Cardiac muscle cell (in vitro differentiated cells and primary cell): ENCODE measurements at regions not wholly inside any gene's neighbourhood (a gene's known extent, or its start where the extent isn't known, plus 50 kb on each side); places are given as distances from the start of the nearest gene placed in this dataset.

Source experiments
- DNase-seq, 2 donors: peaks; one replicate each; pipeline versions ENCODE4 v3.0.0 to v3.0.0-alpha.2; 2010 to 2017; ENCODE audit warnings: low read depth in 1 of 2, low spot score in 1 of 2
- H3K27ac ChIP-seq: fragments of 200-600 bp; sonication (generic); 2 replicates; pipeline ENCODE4 v1.5.1; 2016
- H3K27me3 ChIP-seq: fragments of 200-600 bp; sonication (generic); 2 replicates; pipeline ENCODE4 v1.6.0; 2016; ENCODE audit warnings: control low read depth
- H3K36me3 ChIP-seq: fragments of 200-600 bp; sonication (generic); 2 replicates; pipeline ENCODE4 v1.5.1; 2016; ENCODE audit warnings: control low read depth
- H3K4me1 ChIP-seq: fragments of 200-600 bp; sonication (generic); 2 replicates; pipeline ENCODE4 v1.8.1; 2017; ENCODE audit warnings: low read depth, mild to moderate bottlenecking, mixed run types
- H3K4me3 ChIP-seq: fragments of 200-600 bp; sonication (generic); 2 replicates; pipeline ENCODE4 v1.5.1; 2016; ENCODE audit warnings: mild to moderate bottlenecking
- H3K9me3 ChIP-seq: fragments of 200-600 bp; sonication (generic); 2 replicates; pipeline ENCODE4 v1.5.1; 2017; ENCODE audit warnings: low read depth, mild to moderate bottlenecking, control low read depth
- TF ChIP-seq, protein P1 (sequence below): IDR thresholded peaks from 2 replicates; pipeline ENCODE4 v1.5.1; 2012; ENCODE audit warnings: low read depth, mild to moderate bottlenecking, low read length

DNA sequence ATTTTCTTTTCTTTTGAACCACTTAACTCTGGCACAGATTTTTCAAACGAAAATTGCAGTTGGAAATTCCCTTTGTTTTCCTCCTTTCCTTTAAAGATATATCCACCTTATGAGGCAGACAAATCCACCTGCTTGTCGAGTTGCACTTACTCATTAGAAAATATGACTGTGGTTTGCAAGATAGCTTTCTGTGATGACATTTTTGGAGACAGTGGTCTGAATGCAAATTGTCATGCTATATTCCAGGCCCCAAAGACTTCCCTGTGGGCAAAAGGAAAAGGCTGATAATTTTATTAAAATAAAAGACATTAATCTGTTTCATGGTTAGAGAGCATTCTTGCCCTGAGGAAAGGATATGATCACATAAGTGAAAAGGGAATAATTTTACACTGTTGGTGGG is 120.6 kb downstream of the TNFSF18 start:
- Histone ChIP-seq H3K27me3 (no peaks in the 10 kb centered on the region), H3K27ac (no peak overlapping the region), H3K4me3 (no peak overlapping the region), H3K9me3 (no peaks in the 10 kb centered on the region), H3K4me1 (no peaks in the 10 kb centered on the region), H3K36me3 (no peaks in the 10 kb centered on the region)
- no peak for DNase-seq
- TF ChIP-seq, protein P1, sequence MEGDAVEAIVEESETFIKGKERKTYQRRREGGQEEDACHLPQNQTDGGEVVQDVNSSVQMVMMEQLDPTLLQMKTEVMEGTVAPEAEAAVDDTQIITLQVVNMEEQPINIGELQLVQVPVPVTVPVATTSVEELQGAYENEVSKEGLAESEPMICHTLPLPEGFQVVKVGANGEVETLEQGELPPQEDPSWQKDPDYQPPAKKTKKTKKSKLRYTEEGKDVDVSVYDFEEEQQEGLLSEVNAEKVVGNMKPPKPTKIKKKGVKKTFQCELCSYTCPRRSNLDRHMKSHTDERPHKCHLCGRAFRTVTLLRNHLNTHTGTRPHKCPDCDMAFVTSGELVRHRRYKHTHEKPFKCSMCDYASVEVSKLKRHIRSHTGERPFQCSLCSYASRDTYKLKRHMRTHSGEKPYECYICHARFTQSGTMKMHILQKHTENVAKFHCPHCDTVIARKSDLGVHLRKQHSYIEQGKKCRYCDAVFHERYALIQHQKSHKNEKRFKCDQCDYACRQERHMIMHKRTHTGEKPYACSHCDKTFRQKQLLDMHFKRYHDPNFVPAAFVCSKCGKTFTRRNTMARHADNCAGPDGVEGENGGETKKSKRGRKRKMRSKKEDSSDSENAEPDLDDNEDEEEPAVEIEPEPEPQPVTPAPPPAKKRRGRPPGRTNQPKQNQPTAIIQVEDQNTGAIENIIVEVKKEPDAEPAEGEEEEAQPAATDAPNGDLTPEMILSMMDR = no peak

DNA sequence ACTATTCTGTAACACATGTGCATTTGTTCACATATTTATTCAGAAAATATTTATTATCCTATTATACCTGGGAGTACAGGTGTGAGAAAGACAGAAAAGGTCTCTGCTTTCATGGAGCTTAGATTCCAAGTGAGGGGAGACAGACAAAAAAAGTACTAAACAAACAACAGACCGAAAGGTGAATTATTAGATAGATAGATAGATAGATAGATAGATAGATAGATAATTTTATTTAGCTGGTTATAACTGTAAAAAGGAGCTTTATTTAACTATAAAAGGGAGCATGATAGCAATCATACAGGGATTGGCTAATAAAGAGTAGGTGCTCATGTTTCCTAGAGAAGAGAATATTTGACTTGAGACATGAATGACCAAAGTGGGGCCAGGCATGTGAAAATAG is 119.4 kb downstream of the TNFSF18 start:
- TF ChIP-seq, protein P1 = no peak
- Histone ChIP-seq H3K27me3 (no peaks in the 10 kb centered on the region), H3K4me3 (no peak overlapping the region), H3K36me3 (no peaks in the 10 kb centered on the region), H3K27ac (no peak overlapping the region), H3K9me3 (no peaks in the 10 kb centered on the region), H3K4me1 (no peaks in the 10 kb centered on the region)
- DNase-seq = no peak

DNA sequence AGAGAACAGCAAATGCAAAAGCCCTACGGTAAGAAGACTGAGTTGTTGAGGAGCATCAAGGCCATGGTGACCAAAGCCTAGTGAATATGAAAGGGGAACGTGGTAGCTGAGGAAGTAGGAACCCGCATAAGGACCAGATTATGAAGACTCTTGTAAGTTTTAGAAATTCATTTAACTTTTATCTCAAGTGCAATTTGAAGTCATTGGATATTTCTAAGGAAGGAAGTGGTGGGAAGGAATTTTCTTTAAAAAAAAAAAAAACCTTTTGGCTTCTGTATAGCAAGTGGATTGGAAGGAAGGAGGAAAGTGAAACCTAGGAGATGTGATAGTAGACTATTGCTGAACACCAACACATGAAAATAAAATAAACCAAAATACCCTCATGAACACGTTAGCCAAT is 119.0 kb downstream of the TNFSF18 start:
- H3K27me3 ChIP-seq = no peaks in the 10 kb centered on the region
- no peak for DNase-seq
- H3K9me3 ChIP-seq = no peaks in the 10 kb centered on the region

DNA sequence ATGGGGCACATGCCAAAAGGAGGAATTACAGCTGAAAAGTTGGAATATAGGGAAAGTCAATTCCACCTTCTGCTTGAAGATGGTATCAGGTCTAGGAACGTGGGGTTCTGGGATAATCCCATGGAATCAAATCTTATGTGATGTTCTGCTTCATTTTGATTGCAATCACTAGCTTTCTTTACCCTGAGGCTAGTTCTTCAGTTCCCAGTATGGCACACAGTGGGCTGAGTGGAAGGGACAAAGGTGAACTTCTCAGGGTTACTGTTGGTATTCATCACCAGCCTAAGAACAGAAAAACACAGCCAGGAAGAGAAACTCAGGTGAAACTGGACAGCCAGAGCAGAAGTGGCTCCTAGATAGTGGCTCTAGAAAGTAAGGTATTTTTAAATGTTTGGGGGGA is 117.8 kb downstream of the TNFSF18 start:
- TF ChIP-seq, protein P1 = no peak
- Histone ChIP-seq H3K9me3 (no peaks in the 10 kb centered on the region), H3K4me1 (no peaks in the 10 kb centered on the region), H3K36me3 (no peaks in the 10 kb centered on the region), H3K27ac (no peak overlapping the region), H3K4me3 (no peak overlapping the region), H3K27me3 (no peaks in the 10 kb centered on the region)
- no peak for DNase-seq

More for the DNA sequence above, 119.0 kb downstream of the TNFSF18 start:
- no peaks in the 10 kb centered on the region for H3K4me1 ChIP-seq
- TF ChIP-seq, protein P1 = no peak
- no peaks in the 10 kb centered on the region for H3K36me3 ChIP-seq
- H3K27ac ChIP-seq = no peak overlapping the region
- no peak overlapping the region for H3K4me3 ChIP-seq

DNA sequence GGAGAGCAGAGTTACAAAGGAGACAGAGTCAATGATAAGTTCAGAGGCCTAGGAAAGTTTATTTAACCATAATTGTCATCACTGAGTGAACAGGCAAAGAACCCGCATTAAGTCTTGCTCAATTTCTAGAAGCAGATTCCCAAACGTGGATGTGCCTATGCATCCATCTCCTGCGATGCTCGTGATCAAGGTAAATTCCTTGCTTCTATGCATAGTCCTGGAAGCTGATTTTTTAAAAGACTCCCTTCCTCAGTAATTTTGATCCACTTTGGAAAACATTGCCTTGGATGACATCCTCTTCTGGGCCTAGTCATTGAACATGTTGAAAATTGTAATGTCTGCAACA is 116.4 kb downstream of the TNFSF18 start:
- TF ChIP-seq, protein P1 = no peak
- no peaks in the 10 kb centered on the region for H3K27me3 ChIP-seq
- DNase-seq = no peak
- no peaks in the 10 kb centered on the region for H3K4me1 ChIP-seq
- H3K27ac ChIP-seq = no peak overlapping the region
- no peaks in the 10 kb centered on the region for H3K36me3 ChIP-seq
- H3K9me3 ChIP-seq = no peaks in the 10 kb centered on the region
- H3K4me3 ChIP-seq = no peak overlapping the region

DNA sequence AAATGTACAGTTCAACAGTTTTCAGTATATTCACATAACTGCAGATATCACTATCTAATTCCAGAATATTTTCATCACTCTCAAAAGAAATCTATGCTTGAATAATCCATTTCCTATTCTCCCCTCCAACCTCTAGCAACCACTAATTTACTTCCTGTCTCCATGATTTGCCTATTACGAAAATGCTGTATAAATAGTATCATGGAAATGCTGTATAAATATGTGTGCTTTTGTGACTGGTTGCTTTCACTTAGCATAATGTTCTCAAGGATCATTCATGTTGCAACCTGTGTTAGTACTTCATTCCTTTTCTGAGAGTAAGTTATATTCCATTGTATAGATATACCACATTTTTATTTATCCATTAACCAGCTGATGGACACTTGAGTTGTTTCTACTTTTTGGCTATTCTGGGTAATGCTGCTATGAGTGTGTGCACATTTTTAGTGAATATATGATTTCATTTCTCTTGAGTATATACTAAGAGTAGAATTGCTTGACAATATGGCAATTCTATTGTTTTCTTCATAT is 115.6 kb downstream of the TNFSF18 start:
- TF ChIP-seq, protein P1 = no peak
- no peak overlapping the region for H3K27ac ChIP-seq
- DNase-seq = peak in 1 of 2 donors; percentile 38
- no peaks in the 10 kb centered on the region for H3K4me1 ChIP-seq
- H3K9me3 ChIP-seq = no peaks in the 10 kb centered on the region
- H3K36me3 ChIP-seq = no peaks in the 10 kb centered on the region
- no peaks in the 10 kb centered on the region for H3K27me3 ChIP-seq
- no peak overlapping the region for H3K4me3 ChIP-seq
